Liver (tissue), 3 donors: ENCODE measurements at regions not wholly inside any gene's neighbourhood (a gene's known extent, or its start where the extent isn't known, plus 50 kb on each side); places are given as distances from the start of the nearest gene placed in this dataset.

Experiments used
- RAD21 ChIP-seq, 2 donors: IDR thresholded peaks; 2 replicates each; pipeline ENCODE4 v1.6.1; 2016; ENCODE audit warnings: antibody characterized with exemption in 2 of 2, mild to moderate bottlenecking in 2 of 2
- TAF1 ChIP-seq: conservative IDR thresholded peaks from 2 replicates; pipeline ENCODE4 v1.6.1; 2016; ENCODE audit warnings: antibody characterized with exemption, mild to moderate bottlenecking
- TF ChIP-seq, protein P1 (sequence below): fragments of 150-350 bp; IDR thresholded peaks from 2 replicates; pipeline ENCODE4 v1.5.1; 2017; ENCODE audit warnings: improper control_type of control experiment, low read depth, low read length; ENCODE audit not compliant: missing input control
- donor health status: healthy.
- donor health status: healthy.

DNA sequence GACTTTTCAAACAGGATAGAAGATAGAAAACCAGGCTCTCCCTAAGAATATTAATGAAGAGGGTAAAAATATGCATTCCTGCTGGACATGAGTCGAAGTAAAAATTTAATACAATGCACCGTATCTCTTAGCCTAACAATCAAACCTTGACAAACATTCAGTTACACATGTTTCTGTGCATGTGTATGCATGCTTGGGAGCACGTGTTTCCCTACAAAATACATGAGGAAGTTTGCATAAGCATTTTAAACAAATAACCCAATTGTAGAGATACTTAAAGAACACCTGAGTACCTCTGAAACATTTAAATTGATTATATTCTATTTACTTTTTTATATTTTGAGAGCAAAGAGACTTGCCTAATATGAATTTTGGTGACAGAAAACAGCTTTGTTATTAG, 1763.7 kb upstream of the SEL1L start:
- TF ChIP-seq, protein P1, sequence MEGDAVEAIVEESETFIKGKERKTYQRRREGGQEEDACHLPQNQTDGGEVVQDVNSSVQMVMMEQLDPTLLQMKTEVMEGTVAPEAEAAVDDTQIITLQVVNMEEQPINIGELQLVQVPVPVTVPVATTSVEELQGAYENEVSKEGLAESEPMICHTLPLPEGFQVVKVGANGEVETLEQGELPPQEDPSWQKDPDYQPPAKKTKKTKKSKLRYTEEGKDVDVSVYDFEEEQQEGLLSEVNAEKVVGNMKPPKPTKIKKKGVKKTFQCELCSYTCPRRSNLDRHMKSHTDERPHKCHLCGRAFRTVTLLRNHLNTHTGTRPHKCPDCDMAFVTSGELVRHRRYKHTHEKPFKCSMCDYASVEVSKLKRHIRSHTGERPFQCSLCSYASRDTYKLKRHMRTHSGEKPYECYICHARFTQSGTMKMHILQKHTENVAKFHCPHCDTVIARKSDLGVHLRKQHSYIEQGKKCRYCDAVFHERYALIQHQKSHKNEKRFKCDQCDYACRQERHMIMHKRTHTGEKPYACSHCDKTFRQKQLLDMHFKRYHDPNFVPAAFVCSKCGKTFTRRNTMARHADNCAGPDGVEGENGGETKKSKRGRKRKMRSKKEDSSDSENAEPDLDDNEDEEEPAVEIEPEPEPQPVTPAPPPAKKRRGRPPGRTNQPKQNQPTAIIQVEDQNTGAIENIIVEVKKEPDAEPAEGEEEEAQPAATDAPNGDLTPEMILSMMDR = no peak
- no peak for TF ChIP-seq RAD21 (IDR thresholded peaks at IDR 0.05)
- no peak for TF ChIP-seq TAF1
